K562 (cell line): ENCODE measurements at regions not wholly inside any gene's neighbourhood (a gene's known extent, or its start where the extent isn't known, plus 50 kb on each side); places are given as distances from the start of the nearest gene placed in this dataset.

ENCODE experiments used
- CBX3 ChIP-seq, 2 experiments: IDR thresholded peaks; 1 replicate in 1 of 2; 2 replicates in 1 of 2; pipeline ENCODE4 v1.6.1; 2012; ENCODE audit warnings: inconsistent platforms in 2 of 2, low read length in 2 of 2, borderline replicate concordance in 1 of 2, control low read depth in 1 of 2
- DIDO1 ChIP-seq: fragments of 450-650 bp; IDR thresholded peaks from 2 replicates; pipeline ENCODE4 v1.6.1; 2016; ENCODE audit warnings: low read depth, missing biosample characterization, missing genetic modification characterization
- DPF2 ChIP-seq: fragments of 450-650 bp; IDR thresholded peaks from 2 replicates; pipeline ENCODE4 v1.6.1; 2016
- ELF1 ChIP-seq: fragments of 200-800 bp; sonication (Bioruptor generic); IDR thresholded peaks from 2 replicates; pipeline ENCODE4 v1.6.1; 2016; ENCODE audit warnings: missing genetic modification characterization, missing compliant biosample characterization
- ELK1 ChIP-seq: sonication (generic); formaldehyde crosslinking; IDR thresholded peaks from 2 replicates; pipeline ENCODE4 v1.8.1; 2022; ENCODE audit warnings: missing genetic modification reagents
- HDAC3 ChIP-seq: fragments of 450-650 bp; IDR thresholded peaks from 2 replicates; pipeline ENCODE4 v1.6.1; 2018; ENCODE audit warnings: borderline replicate concordance, mild to moderate bottlenecking, moderate library complexity; ENCODE audit not compliant: partially characterized antibody
- KAT7 ChIP-seq: sonication (generic); formaldehyde crosslinking; IDR thresholded peaks from 2 replicates; pipeline ENCODE4 v1.8.0; 2022; ENCODE audit warnings: missing genetic modification reagents, mild to moderate bottlenecking, borderline replicate concordance
- KDM2B ChIP-seq: fragments of 250-450 bp; sonication (Bioruptor Pico); IDR thresholded peaks from 2 replicates; pipeline ENCODE4 v1.8.0; 2021; ENCODE audit warnings: mild to moderate bottlenecking, moderate library complexity
- MBD1 ChIP-seq: fragments of 250-450 bp; sonication (Bioruptor Pico); IDR thresholded peaks from 2 replicates; pipeline ENCODE4 v1.8.0; 2022; ENCODE audit warnings: inconsistent platforms
- NCOA1 ChIP-seq: fragments of 450-650 bp; IDR thresholded peaks from 2 replicates; pipeline ENCODE4 v1.6.1; 2016; ENCODE audit warnings: low read depth
- NR1H2 ChIP-seq: sonication (generic); formaldehyde crosslinking; IDR thresholded peaks from 2 replicates; pipeline ENCODE4 v1.4.0; 2020; ENCODE audit warnings: mild to moderate bottlenecking, missing genetic modification reagents
- PTBP1 ChIP-seq: fragments of 200-400 bp; formaldehyde crosslinking; IDR thresholded peaks from 2 replicates; pipeline ENCODE4 v1.6.1; 2017; ENCODE audit warnings: low read depth, low read length
- UBTF ChIP-seq, 2 experiments: IDR thresholded peaks; 2 replicates each; pipeline ENCODE4 v1.6.1; 2012; ENCODE audit warnings: improper control_type of control experiment in 2 of 2, low read depth in 2 of 2, low read length in 2 of 2, borderline replicate concordance in 1 of 2
- ZBTB2 ChIP-seq: fragments of 450-650 bp; IDR thresholded peaks from 2 replicates; pipeline ENCODE4 v1.6.1; 2016; ENCODE audit warnings: antibody characterized with exemption
- ZFX ChIP-seq: sonication (generic); formaldehyde crosslinking; IDR thresholded peaks from 2 replicates; pipeline ENCODE4 v1.8.0; 2022; ENCODE audit warnings: mild to moderate bottlenecking, missing genetic modification reagents, moderate library complexity
- ZNF551 ChIP-seq: fragments of 250-450 bp; sonication (Bioruptor Pico); IDR thresholded peaks from 2 replicates; pipeline ENCODE4 v1.5.0; 2021; ENCODE audit warnings: mild to moderate bottlenecking, moderate library complexity
- ZNF764 ChIP-seq: fragments of 250-450 bp; sonication (Bioruptor Pico); IDR thresholded peaks from 2 replicates; pipeline ENCODE4 v1.4.0; 2020; ENCODE audit warnings: low read depth, mild to moderate bottlenecking, moderate library complexity

- TF ChIP-seq UBTF (IDR thresholded peaks at IDR 0.05; ENCODE audit: borderline replicate concordance in 1 of 2, low read depth in 2 of 2, low read length in 2 of 2) = no peak
- no peak for TF ChIP-seq PTBP1
- no peak for TF ChIP-seq HDAC3
- TF ChIP-seq ZFX (CRISPR knock-in tag) = no peak
- no peak for TF ChIP-seq DPF2
- no peak for TF ChIP-seq ZNF551 (CRISPR knock-in tag)
- no peak for TF ChIP-seq NR1H2
- TF ChIP-seq CBX3 (IDR thresholded peaks at IDR 0.05; ENCODE audit: borderline replicate concordance in 1 of 2, low read length in 2 of 2) = no peak
- no peak for TF ChIP-seq ELK1 (CRISPR knock-in tag)
- TF ChIP-seq DIDO1 (tag) = no peak
- no peak for TF ChIP-seq NCOA1
- TF ChIP-seq ZBTB2 = no peak
- TF ChIP-seq ELF1 (tag) = no peak
- TF ChIP-seq ZNF764 (CRISPR knock-in tag) = no peak
- no peak for TF ChIP-seq MBD1
- TF ChIP-seq KAT7 = no peak
- no peak for TF ChIP-seq KDM2B
- TF ChIP-seq, all 486 proteins: peak for 4
These were observed 175.0 kb downstream of the NEDD1 start (continued) for GRCh38 chr12:97082029-97082428.
